ENCODE measurements at regions not wholly inside any gene's neighbourhood (a gene's known extent, or its start where the extent isn't known, plus 50 kb on each side); places are given as distances from the start of the nearest gene placed in this dataset.

GRCh38 chr13:99058527-99059495, 80.9 kb upstream of the DOCK9 start:
- ATAC-seq (peak; percentile 21 to 49), DNase-seq (no peak)
- Histone ChIP-seq H3K9me3 (no peaks in the 10 kb centered on the region), H3K4me3 (no peak overlapping the region), H3K27ac (peak overlapping the region; percentile 53), H3K27me3 (ENCODE audit: low read depth) (no peaks in the 10 kb centered on the region), H3K36me3 (no peaks in the 10 kb centered on the region), H3K4me1 (peaks cover 70% of the 10 kb centered on the region)
- intact Hi-C loops (cut with DNase I) = no loop called here
- no peak for TF ChIP-seq CTCF (IDR thresholded peaks at IDR 0.05)

DNA sequence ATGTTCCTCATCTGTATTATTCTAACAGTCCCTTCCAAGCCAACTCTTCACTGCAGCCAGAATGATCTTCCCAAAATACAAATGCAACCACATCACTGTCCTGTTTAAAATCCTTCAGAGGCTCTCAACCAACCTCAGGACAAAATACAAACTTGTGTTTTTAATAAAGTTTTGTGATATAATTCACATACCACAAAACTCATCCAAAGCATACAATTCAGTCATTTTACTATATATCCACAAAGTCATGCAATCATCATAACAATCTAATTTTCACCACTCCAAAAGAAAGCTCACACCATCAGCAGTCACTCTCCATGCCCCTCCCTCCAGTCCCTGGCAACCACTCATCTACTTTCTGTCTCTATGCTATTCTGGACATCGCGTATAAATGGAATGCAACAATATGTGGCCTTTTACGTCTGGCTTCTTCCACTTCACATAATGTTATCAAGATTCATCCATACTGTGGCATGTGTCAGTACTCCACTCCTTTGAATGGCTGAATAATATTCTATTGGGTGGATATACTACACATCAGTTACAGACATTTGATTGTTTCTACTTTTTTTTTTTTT, 81.7 kb upstream of the DOCK9 start:
- H3K9me3 ChIP-seq = no peaks in the 10 kb centered on the region
- no peaks in the 10 kb centered on the region for H3K27me3 ChIP-seq (ENCODE audit: low read depth)
- H3K4me3 ChIP-seq = no peak overlapping the region
- TF ChIP-seq CTCF (IDR thresholded peaks at IDR 0.05) = no peak
- H3K27ac ChIP-seq = no peak overlapping the region
- no peak for ATAC-seq
- intact Hi-C loops (cut with DNase I) = no loop called here
- DNase-seq = no peak
- peaks cover 62% of the 10 kb centered on the region for H3K4me1 ChIP-seq
- H3K36me3 ChIP-seq = no peaks in the 10 kb centered on the region

DNA sequence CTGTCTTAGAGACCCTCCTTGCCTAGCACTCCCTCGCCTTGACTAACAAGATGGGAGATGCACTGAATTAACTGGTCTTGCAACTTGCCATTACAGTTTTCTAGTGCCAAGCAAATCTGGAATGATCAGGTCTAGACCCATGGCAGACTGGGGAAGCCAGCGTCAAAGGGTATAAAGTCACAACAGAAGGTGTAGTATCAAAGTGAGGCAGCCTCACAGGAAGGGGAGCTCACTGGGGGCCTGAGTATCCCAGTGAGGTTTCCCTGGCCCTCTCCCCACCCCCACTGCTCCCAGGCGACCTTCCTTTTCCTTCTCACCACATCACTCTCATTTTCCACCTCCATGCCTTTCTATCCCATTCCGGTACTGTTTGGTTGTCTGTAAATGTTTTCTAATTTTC, 83.5 kb upstream of the DOCK9 start:
- intact Hi-C loops (cut with DNase I) = no loop called here
- no peak for ATAC-seq
- Histone ChIP-seq H3K9me3 (no peaks in the 10 kb centered on the region), H3K4me1 (peaks cover 44% of the 10 kb centered on the region), H3K36me3 (no peaks in the 10 kb centered on the region), H3K27me3 (ENCODE audit: low read depth) (no peaks in the 10 kb centered on the region), H3K27ac (no peak overlapping the region), H3K4me3 (no peak overlapping the region)
- DNase-seq = no peak
- TF ChIP-seq CTCF (IDR thresholded peaks at IDR 0.05) = no peak

DNA sequence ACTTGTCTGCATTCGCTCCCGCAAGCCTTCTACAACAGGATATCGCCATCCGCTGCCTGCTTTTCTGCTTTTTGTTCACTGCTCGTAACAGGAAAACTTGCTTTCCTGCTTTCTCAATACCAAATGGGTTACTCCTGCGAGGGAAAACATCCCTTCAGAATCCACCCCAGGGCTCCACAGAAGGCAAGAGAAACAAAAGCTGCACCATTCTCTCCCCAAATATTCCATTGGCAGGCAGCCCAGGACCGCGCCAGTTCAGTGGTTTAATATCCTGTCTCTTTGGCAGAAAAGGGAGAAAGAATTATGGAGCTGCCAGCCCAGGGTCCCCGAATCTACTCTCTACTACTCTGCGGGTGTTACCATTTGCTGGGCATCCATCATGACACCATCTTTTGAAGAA, 84.7 kb upstream of the DOCK9 start:
- peak overlapping the region; percentile 4 for H3K4me3 ChIP-seq

GRCh38 chr13:99063178-99063577, 85.3 kb upstream of the DOCK9 start:
- ATAC-seq (no peak), DNase-seq (no peak)
- Histone ChIP-seq H3K27me3 (ENCODE audit: low read depth) (no peaks in the 10 kb centered on the region), H3K9me3 (no peaks in the 10 kb centered on the region), H3K4me3 (no peak overlapping the region), H3K36me3 (no peaks in the 10 kb centered on the region), H3K27ac (peak overlapping the region; percentile 29), H3K4me1 (peaks cover 39% of the 10 kb centered on the region)
- intact Hi-C loops (cut with DNase I) = no loop called here
- no peak for TF ChIP-seq CTCF (IDR thresholded peaks at IDR 0.05)

More for the DNA sequence above, 84.7 kb upstream of the DOCK9 start:
- intact Hi-C loops (cut with DNase I) = no loop called here
- Histone ChIP-seq H3K36me3 (no peaks in the 10 kb centered on the region), H3K27me3 (ENCODE audit: low read depth) (no peaks in the 10 kb centered on the region), H3K27ac (peak overlapping the region; percentile 29), H3K9me3 (no peaks in the 10 kb centered on the region), H3K4me1 (peaks cover 43% of the 10 kb centered on the region)
- no peak for TF ChIP-seq CTCF (IDR thresholded peaks at IDR 0.05)
- DNase-seq (no peak), ATAC-seq (no peak)
